GM18868 (cell line): ENCODE measurements at regions not wholly inside any gene's neighbourhood (a gene's known extent, or its start where the extent isn't known, plus 50 kb on each side); places are given as distances from the start of the nearest gene placed in this dataset.

ENCODE experiments used
- ATAC-seq: cut with Tn5 transposase; IDR thresholded peaks from one replicate; pipeline ENCODE4 v1.9.1; 2021; ENCODE audit warnings: mild to moderate bottlenecking, moderate library complexity; ENCODE audit not compliant: unreplicated experiment

- no peak for ATAC-seq
Observed at GRCh38 chr12:84294246-84294645, 618.4 kb downstream of the SLC6A15 start.

- ATAC-seq, result no peak
Observed at GRCh38 chr12:84290168-84290567, 622.4 kb downstream of the SLC6A15 start.

- ATAC-seq, result no peak
Observed at GRCh38 chr12:84277986-84278385, 634.6 kb downstream of the SLC6A15 start.

GRCh38 chr12:84276215-84276614, 636.4 kb downstream of the SLC6A15 start:
- no peak for ATAC-seq

- no peak for ATAC-seq
Observed at GRCh38 chr12:84272324-84272723, 640.3 kb downstream of the SLC6A15 start.

GRCh38 chr12:84270470-84271140, 642.0 kb downstream of the SLC6A15 start:
- no peak for ATAC-seq

GRCh38 chr12:84247931-84248330, 664.7 kb downstream of the SLC6A15 start:
- ATAC-seq, result no peak

- ATAC-seq, result no peak
Observed at GRCh38 chr12:84243686-84244085, 668.9 kb downstream of the SLC6A15 start.

- no peak for ATAC-seq
Observed at GRCh38 chr12:84222841-84223240, 689.8 kb downstream of the SLC6A15 start.

- no peak for ATAC-seq
Observed at GRCh38 chr12:84218406-84218805, 694.2 kb downstream of the SLC6A15 start.

- no peak for ATAC-seq
Observed at GRCh38 chr12:84201976-84202375, 710.6 kb downstream of the SLC6A15 start.

GRCh38 chr12:84198294-84198946, 714.2 kb downstream of the SLC6A15 start:
- no peak for ATAC-seq

GRCh38 chr12:84191779-84192178, 720.8 kb downstream of the SLC6A15 start:
- no peak for ATAC-seq

- ATAC-seq, result no peak
Observed at GRCh38 chr12:84186433-84186832, 726.2 kb downstream of the SLC6A15 start.

GRCh38 chr12:84183576-84183975, 729.0 kb downstream of the SLC6A15 start:
- no peak for ATAC-seq

- no peak for ATAC-seq
Observed at GRCh38 chr12:84174115-84174514, 738.5 kb downstream of the SLC6A15 start.

- no peak for ATAC-seq
Observed at GRCh38 chr12:84172823-84173424, 739.7 kb downstream of the SLC6A15 start.

GRCh38 chr12:84166812-84167211, 745.8 kb downstream of the SLC6A15 start:
- no peak for ATAC-seq

- ATAC-seq, result no peak
Observed at GRCh38 chr12:84165998-84166571, 746.5 kb downstream of the SLC6A15 start.

- no peak for ATAC-seq
Observed at GRCh38 chr12:84161296-84161695, 751.3 kb downstream of the SLC6A15 start.

GRCh38 chr12:84159260-84159659, 753.3 kb downstream of the SLC6A15 start:
- ATAC-seq, result no peak

GRCh38 chr12:84157170-84157569, 755.4 kb downstream of the SLC6A15 start:
- no peak for ATAC-seq
